ENCODE measurements at regions not wholly inside any gene's neighbourhood (a gene's known extent, or its start where the extent isn't known, plus 50 kb on each side); places are given as distances from the start of the nearest gene placed in this dataset.

DNA sequence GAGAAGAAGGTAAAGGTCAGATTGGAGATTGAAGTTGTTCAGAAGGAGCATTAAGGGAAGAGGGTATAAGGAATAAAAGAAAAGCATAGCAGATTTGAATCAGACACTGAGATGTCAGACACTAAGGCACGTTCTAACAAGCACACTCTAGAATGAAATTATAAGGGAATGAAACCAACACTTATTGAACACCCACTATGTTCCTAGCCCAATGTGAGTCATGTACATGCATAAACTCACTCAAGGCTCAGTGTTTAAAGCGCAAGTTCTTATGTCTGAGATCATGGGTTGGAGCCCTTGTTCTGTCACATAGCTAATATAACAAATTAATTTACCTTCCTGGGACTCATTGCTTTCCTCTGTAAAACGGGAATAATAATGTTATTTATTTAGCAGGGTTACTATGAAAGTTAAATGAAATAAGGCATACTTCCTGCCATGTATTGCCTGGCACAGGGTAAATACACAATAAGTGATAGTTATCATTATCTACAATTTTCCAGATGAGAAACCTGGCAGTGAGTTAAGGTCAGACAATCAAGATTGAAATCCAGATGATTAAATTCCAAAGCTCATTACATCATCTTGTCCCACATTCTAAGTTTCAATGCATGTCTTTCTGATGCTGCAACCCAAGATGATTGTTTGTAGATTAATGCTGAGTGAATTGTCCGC lies 68.3 kb upstream of the DACH1 start:
- no peak for DNase-seq

DNA sequence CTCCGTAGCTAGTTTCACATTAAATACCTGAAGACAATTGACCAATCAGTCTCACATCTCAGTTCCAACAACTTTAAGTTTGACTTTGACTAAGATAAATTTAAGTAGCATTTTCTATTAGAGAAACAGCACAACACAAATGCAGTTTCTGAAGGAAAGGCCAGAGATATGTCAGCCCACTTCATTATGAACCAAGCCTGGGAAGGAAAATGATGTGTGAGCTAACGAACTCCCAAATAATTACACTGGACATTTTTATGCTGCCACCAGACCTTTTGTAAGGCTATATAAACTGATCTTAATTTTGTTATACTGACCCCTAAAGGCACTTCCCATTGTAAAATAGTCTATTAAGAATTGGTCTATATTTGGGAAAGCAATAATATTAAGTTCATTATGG lies 57.9 kb upstream of the DACH1 start:
- no peak for DNase-seq

DNA sequence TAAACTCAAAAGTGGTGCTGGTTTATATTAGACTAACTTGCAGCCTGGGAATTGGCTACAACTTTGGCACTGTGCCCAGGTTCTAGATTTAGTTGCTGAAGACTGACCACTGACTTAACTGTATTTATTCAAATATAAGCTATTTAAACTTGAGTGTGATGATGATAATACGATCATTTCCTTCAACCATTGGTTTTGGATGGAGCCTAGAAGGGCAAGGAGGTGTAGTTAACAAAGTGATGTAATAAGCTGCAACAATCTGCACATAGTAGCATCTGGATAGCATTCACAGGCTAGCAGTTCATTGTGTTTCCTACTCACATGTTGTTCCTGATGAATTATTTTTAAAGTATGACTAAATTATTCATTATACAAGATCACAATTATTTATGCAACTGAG lies 55.2 kb upstream of the DACH1 start:
- no peak for DNase-seq
